H7 (cell line): ENCODE measurements at regions not wholly inside any gene's neighbourhood (a gene's known extent, or its start where the extent isn't known, plus 50 kb on each side); places are given as distances from the start of the nearest gene placed in this dataset.
"Not testable (repeated sequence)": the region's sequence is repeated elsewhere in the genome, so short reads cannot be mapped to it uniquely, and the experiment has no call there.

ENCODE experiments used
- DNase-seq: peaks from one replicate; pipeline ENCODE4 v3.0.0; 2012
- H3K27me3 ChIP-seq: 2 replicates; pipeline ENCODE4 v1.6.0; 2011; ENCODE audit warnings: mild to moderate bottlenecking, low read length; ENCODE audit not compliant: control insufficient read depth, insufficient read depth
- H3K36me3 ChIP-seq: replicated peaks from 2 replicates; pipeline ENCODE4 v1.5.1; 2011; ENCODE audit warnings: low read length; ENCODE audit not compliant: control insufficient read depth, insufficient read depth
- H3K4me3 ChIP-seq: 2 replicates; pipeline ENCODE4 v1.5.1; 2011; ENCODE audit warnings: low read depth, mild to moderate bottlenecking, control low read depth, low read length, moderate library complexity; ENCODE audit not compliant: insufficient read depth

- no peaks in the 10 kb centered on the region for H3K27me3 ChIP-seq
These were observed 98.7 kb downstream of the C5orf15 start for GRCh38 chr5:133869519-133870335.

DNA sequence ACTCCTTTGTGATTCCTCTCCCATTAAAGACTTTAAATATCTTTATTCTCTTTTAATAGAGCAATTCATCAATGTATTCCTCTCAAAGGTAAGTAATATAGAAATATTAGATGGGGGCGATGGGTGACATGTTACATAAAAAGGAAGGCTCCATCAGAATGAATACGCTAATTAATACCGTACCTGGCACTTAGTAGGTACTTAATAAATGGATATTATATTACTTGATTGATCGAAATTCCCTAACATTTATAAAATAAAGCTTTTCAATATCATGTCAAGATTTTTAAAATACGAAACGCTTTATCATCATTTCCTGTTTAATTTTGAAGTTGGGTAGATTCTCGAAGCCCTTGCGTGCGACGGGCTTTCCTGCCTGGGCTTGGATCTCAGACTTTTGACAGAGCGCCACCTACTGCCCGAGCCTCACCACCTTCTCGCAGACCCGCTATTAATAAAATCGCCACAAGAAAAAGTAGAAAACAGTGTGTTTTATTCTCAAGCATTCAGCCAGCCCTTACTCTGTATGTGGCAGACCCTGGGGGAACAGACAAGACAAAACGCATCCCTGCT, 99.4 kb downstream of the C5orf15 start:
- Histone ChIP-seq H3K27me3 (no peaks in the 10 kb centered on the region), H3K4me3 (no peak overlapping the region), H3K36me3 (no peaks in the 10 kb centered on the region)
- peak; percentile 78 for DNase-seq

More at GRCh38 chr5:133869519-133870335, 98.7 kb downstream of the C5orf15 start:
- Histone ChIP-seq H3K36me3 (no peaks in the 10 kb centered on the region), H3K4me3 (no peak overlapping the region)
- no peak for DNase-seq

GRCh38 chr5:133867851-133868545, 100.4 kb downstream of the C5orf15 start:
- Histone ChIP-seq H3K4me3 (no peak overlapping the region), H3K36me3 (no peaks in the 10 kb centered on the region), H3K27me3 (no peaks in the 10 kb centered on the region)
- no peak for DNase-seq

GRCh38 chr5:133867341-133867740, 101.1 kb downstream of the C5orf15 start:
- Histone ChIP-seq H3K27me3 (no peaks in the 10 kb centered on the region), H3K4me3 (no peak overlapping the region), H3K36me3 (no peaks in the 10 kb centered on the region)
- no peak for DNase-seq

DNA sequence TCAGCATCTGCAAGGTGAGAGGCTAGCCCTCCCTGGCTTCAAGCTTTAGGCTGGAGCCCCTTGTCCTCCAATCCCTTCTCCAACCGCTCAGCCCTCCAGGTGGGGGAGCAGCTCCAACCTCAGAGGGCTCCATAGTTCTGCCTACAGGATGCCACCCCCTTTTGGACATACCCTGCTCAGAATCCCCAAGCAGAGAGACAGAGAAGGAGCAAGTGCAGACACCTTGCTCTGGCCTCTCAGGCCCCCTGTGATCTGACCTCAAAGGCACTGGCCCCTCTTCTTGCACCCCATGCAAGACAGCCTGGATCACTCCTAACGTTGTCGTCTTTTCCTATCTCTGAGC, 101.6 kb downstream of the C5orf15 start:
- H3K4me3 ChIP-seq, result no peak overlapping the region
- H3K27me3 ChIP-seq, result no peaks in the 10 kb centered on the region
- DNase-seq, result no peak
- no peaks in the 10 kb centered on the region for H3K36me3 ChIP-seq

DNA sequence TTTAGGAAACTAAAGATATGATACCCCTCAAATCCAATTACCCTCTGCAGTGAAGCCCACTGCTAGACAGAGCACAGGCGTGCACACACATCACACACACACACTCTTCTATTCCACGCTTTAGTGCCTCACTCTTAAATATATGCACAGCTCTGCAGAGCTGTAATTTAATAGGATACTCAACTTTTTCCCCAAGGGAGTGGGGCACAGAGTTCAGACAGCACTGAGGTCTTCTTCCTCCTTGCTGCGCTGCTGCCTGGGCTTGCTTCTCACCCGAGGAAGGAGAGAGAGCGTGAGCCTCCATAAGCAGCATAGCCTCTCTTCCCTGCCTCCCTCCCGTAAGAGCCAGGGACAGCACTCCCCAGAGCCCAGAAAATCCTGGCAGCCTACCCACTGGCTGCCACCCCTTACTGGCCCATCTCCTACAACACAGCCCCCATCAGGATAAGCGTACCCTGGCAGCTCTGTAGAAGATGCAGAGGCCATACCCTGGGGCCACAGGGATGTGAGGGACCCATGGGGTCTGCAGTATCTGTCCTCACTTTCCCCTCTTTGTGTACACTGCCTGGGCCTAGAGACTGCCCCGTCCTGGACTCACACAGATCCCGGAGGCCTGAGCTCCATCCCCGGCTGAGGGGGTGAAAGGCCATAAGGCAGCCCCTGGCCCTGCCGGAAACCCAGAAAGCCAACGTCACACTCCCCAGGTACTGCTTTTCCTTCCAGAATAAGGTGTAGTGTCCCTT, 102.1 kb downstream of the C5orf15 start:
- Histone ChIP-seq H3K27me3 (no peaks in the 10 kb centered on the region), H3K4me3 (no peak overlapping the region), H3K36me3 (no peaks in the 10 kb centered on the region)
- DNase-seq, result no peak

GRCh38 chr5:133865113-133865512, 103.3 kb downstream of the C5orf15 start:
- DNase-seq, result no peak

DNA sequence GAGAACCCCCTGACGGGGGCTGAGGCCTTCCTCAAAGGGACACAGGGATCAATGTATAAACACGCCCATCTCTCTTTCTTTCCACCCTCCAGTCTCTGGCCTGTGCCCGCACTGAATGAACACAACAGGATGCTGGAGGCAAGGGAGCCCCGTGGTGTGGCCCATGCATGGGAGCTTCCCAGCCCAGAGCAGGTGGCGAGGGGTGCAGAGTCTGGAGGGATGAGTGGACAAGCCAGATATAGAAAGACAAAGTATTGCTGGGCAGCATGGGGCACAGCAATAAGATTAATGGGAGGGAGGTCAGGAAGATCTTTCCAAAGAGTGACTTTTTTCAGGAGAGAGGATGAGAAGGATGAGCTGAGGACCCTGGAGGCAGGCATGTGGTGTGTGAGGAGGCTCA, 103.7 kb downstream of the C5orf15 start:
- H3K36me3 ChIP-seq, result no peaks in the 10 kb centered on the region
- no peaks in the 10 kb centered on the region for H3K27me3 ChIP-seq
- no peak overlapping the region for H3K4me3 ChIP-seq
- no peak for DNase-seq

More at GRCh38 chr5:133865113-133865512, 103.3 kb downstream of the C5orf15 start:
- Histone ChIP-seq H3K27me3 (no peaks in the 10 kb centered on the region), H3K36me3 (no peaks in the 10 kb centered on the region), H3K4me3 (no peak overlapping the region)

DNA sequence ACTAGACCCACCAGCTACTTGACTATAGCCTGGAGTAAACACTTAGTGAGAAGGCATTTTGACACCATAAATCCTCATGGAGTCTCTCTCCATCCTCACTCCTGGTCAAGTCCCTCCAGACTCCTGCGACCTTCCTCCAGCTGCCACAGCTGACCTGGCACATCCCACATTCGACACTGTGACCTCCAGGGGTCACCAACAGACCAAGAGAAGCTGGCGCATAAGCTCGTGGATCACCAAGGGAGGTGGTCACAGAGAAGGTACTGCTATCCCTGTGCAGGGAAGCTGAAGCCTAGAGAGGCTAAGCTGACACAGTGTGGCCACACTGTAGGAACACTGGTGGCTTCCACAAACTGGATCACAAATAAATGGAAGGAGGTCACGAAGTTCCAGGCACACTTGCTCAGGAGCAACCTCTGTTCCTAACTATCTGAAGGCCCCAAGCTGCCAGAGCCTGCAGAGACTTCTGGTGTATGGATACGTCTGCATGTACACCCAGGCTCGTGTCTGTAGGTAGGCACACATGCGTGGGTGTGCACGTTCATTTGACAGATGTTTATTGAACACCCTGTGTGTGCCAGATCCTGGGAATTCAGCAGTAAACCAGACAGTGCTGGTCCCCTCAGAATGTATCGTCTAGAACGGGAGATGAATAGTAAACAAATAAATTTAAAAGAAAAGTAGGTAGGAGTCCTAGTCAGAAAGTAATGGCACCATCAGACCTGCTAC, 104.4 kb downstream of the C5orf15 start:
- Histone ChIP-seq H3K27me3 (no peaks in the 10 kb centered on the region), H3K36me3 (no peaks in the 10 kb centered on the region), H3K4me3 (no peak overlapping the region)
- no peak for DNase-seq

DNA sequence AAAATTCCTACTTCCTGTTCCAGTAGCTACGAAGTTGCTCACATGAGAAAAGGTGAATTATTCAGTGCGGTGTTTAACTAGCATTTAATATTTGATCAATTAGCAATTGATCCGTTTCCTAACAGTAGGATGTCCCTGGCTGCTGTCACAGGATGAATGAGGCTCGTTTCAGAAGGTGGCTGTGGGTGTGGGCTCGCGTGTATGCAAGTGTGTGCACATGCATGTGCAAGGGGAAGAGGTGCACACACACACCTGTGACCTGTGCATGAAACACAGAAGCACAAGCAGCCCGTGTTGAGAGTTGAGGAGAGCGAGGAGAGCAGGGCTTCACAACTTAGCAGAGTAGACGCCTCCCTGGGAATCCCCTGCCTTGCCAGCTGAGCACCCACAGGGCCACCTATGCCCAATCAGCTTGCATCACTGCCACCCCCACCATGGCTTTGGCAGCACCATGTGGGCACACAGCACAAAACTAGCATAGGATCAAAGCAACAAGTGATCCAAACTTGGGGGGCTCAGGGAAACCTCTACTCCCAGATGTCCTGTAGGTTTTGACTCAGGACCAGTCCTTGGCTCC, 107.2 kb downstream of the C5orf15 start:
- Histone ChIP-seq H3K27me3 (no peaks in the 10 kb centered on the region), H3K36me3 (no peaks in the 10 kb centered on the region), H3K4me3 (no peak overlapping the region)
- DNase-seq, result no peak

GRCh38 chr5:133859073-133859472, 109.4 kb downstream of the C5orf15 start:
- Histone ChIP-seq H3K27me3 (no peaks in the 10 kb centered on the region), H3K36me3 (no peaks in the 10 kb centered on the region), H3K4me3 (no peak overlapping the region)
- DNase-seq, result no peak

GRCh38 chr5:133857595-133858313, 110.7 kb downstream of the C5orf15 start:
- H3K27me3 ChIP-seq, H3K4me3 ChIP-seq, H3K36me3 ChIP-seq, DNase-seq: not testable (repeated sequence)

DNA sequence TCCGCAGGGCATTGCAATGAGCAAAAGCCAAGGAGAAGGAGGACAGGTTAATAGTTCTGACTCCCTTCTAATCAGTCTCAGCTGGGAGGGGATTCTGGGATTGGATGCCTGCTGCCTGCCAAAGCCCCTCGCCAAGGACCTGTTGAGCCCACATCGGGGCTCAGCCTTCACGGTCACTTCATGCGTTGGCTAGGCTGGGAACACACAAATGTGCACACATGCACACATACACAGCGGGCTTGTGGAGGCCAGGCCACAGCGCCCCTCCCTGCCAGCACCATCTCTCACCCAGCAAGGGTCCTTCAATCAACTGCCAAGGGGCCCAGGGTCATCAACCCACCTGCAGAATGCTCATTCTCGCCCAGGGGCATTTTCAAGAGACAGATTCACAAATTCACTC, 113.9 kb downstream of the C5orf15 start:
- no peaks in the 10 kb centered on the region for H3K27me3 ChIP-seq
- H3K4me3 ChIP-seq, result no peak overlapping the region
- no peaks in the 10 kb centered on the region for H3K36me3 ChIP-seq
- DNase-seq, result no peak
